ENCODE measurements at regions not wholly inside any gene's neighbourhood (a gene's known extent, or its start where the extent isn't known, plus 50 kb on each side); places are given as distances from the start of the nearest gene placed in this dataset.
"Not testable (repeated sequence)": the region's sequence is repeated elsewhere in the genome, so short reads cannot be mapped to it uniquely, and the experiment has no call there.

- no peak for DNase-seq
Measured at GRCh38 chr11:87743007-87743406, 432.2 kb downstream of the RAB38 start.

- no peak for DNase-seq
Measured at GRCh38 chr11:87740968-87741367, 434.3 kb downstream of the RAB38 start.

GRCh38 chr11:87740451-87740850, 434.8 kb downstream of the RAB38 start:
- no peak for DNase-seq

- DNase-seq, result no peak
Measured at GRCh38 chr11:87739766-87740165, 435.5 kb downstream of the RAB38 start.

- DNase-seq, result no peak
Measured at GRCh38 chr11:87739261-87739660, 436.0 kb downstream of the RAB38 start.

- DNase-seq, result no peak
Measured at GRCh38 chr11:87736928-87737327, 438.3 kb downstream of the RAB38 start.

GRCh38 chr11:87726506-87726905, 448.7 kb downstream of the RAB38 start:
- DNase-seq, result no peak

GRCh38 chr11:87724358-87724757, 450.9 kb downstream of the RAB38 start:
- DNase-seq, result no peak

GRCh38 chr11:87722756-87723565, 452.3 kb downstream of the RAB38 start:
- no peak for DNase-seq

- DNase-seq, result no peak
Measured at GRCh38 chr11:87719326-87720073, 455.7 kb downstream of the RAB38 start.

- no peak for DNase-seq
Measured at GRCh38 chr11:87712802-87713202, 462.4 kb downstream of the RAB38 start.

- no peak for DNase-seq
Measured at GRCh38 chr11:87712391-87712790, 462.9 kb downstream of the RAB38 start.

GRCh38 chr11:87703589-87703988, 471.7 kb downstream of the RAB38 start:
- DNase-seq, result not testable (repeated sequence)

- no peak for DNase-seq
Measured at GRCh38 chr11:87675993-87676392, 499.2 kb downstream of the RAB38 start.

GRCh38 chr11:87666730-87667129, 508.5 kb downstream of the RAB38 start:
- no peak for DNase-seq

GRCh38 chr11:87662287-87662686, 513.0 kb downstream of the RAB38 start:
- DNase-seq, result no peak

- DNase-seq, result no peak
Measured at GRCh38 chr11:87660926-87661660, 514.1 kb downstream of the RAB38 start.

GRCh38 chr11:87659807-87660206, 515.4 kb downstream of the RAB38 start:
- DNase-seq, result no peak

GRCh38 chr11:87645626-87646025, 529.6 kb downstream of the RAB38 start:
- no peak for DNase-seq

- no peak for DNase-seq
Measured at GRCh38 chr11:87639753-87640364, 535.4 kb downstream of the RAB38 start.

GRCh38 chr11:87635001-87635400, 540.2 kb downstream of the RAB38 start:
- no peak for DNase-seq

GRCh38 chr11:87634331-87634730, 540.9 kb downstream of the RAB38 start:
- no peak for DNase-seq

- DNase-seq, result no peak
Measured at GRCh38 chr11:87628957-87629356, 546.3 kb downstream of the RAB38 start.

Measured in NCI-H1092 treated with DMSO at 0.1 percent for 48 hours (cell line).